GM18498 (cell line): ENCODE measurements at regions not wholly inside any gene's neighbourhood (a gene's known extent, or its start where the extent isn't known, plus 50 kb on each side); places are given as distances from the start of the nearest gene placed in this dataset.

Experiments used
- ATAC-seq: cut with Tn5 transposase; IDR thresholded peaks from one replicate; pipeline ENCODE4 v1.9.1; 2021; ENCODE audit warnings: mild to moderate bottlenecking, moderate library complexity; ENCODE audit not compliant: unreplicated experiment

DNA sequence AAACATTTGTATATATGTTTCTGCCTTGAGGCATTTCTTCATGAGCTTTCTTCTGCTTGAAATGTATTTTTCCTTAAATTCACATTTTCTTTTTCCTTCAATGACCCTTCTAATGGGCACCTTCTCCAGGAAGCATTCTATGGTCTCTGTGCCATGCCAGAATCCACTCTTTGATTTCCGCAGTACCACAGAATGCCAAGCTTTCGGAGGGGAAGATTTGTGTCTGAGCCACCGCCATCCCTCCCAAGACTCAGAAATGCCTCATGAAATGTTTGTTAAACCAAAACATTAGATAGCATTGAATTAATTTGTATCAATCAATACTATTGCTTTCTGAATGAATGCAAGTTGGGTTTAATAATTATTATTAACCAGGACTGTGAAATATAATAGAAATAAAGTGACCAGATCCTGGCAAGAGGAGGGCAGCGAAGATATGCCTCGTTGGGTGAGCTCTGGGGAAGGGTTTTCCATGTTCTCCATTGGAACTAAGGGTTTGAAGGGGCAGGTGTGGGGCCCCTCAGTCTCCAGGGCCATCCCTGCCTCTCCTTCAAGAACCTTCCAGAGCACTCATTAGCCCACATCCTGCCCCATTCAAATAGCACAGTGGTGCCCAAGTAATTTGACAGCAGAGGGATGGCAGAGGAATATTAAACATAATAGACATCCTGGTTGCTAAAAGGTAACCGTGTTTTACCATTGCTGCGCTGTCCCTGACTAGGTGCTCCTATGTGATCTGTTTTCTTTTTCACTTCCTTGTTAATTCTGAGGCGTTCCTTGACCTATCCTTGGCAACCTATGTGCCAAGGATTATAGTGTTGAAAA, 189.6 kb downstream of the MYCN start:
- ATAC-seq = no peak

DNA sequence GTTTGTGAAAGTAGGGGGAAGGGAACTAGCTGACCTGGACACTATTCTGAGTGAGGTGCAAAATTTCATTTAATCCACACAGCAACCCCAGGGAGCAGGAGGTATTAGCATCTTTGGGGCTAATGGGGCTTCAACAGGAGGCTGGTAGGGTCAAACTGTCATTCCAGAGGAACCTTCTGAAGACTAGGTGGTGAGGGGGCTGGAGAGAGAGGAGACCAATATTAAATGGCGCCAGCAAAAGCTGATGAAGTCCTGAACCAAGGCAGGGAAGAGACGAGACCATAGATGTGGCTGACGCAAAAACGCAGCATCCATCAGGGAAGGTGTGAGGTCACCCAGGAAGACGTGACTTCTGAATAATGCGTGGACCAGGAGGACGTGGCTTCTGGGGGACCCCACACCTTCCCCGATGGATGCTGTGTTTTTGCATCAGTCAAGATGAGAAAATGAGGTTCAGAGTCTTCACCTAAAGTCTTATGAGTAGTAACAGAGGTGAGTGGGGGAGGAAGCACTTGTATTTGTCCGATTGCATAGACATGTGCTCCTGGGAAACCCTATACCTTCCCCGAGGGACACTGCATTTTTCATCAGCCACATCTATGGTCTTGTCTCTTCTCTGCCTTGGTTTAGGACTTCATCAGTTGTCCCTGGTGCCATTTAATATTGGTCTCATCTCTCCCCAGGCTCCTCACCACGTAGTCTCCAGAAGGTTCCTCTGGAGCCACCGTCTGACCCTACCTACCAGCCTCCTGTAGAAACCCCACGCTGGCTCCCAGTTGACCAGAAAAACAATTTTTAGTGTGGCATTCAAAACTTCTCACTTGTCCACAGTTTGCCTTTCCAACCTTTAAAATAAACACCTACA, 188.6 kb downstream of the MYCN start:
- ATAC-seq = no peak

DNA sequence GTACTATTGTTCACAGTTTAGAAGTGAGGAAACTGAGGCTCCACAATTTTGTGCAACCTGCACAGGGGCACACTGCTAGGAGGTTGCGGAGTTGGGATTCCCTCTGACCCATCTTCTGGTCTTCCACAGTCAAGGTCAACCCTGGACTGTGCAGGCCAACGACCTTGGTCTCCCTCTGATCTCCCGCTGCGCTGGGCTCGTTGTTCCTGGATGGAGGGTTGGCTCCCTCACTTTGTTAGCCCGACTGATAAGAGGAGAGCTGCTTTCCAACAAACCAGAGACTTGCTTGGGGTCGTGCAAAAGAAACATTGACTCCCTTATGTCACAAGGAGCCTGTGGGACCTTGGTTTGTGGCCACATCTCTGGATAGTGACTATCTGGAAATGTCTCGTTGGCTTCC, 187.6 kb downstream of the MYCN start:
- ATAC-seq = no peak

DNA sequence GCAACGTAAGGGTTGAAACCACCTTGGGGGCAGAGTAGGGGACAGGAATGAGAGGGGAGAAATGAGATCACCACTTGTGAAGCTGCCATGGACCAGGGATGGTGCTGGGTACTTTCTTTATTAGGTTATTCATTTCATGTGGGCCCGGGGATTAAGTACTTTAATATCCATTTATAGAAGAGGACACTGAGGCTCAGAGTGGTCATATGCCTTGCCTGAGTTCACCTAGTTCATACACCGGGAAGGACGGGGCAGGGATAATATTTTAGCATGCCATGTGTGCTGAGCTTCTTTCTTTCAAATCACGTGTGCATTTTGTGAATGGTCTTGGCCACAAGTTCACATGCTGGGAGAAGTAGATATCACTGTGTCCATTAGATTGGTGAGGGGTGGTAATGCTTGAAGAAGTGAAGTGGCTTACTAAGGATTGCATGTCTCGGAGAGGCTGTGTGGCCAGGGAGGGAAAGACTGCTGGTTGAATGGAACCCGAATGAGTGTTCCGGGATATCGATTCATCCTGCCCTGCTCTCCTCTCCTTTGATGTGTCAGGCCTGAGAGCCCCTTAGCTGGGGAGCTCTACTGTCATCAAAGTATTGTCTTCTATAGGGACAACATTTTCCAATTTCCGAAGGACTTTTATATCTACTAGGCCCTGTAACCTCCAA, 187.1 kb downstream of the MYCN start:
- no peak for ATAC-seq

DNA sequence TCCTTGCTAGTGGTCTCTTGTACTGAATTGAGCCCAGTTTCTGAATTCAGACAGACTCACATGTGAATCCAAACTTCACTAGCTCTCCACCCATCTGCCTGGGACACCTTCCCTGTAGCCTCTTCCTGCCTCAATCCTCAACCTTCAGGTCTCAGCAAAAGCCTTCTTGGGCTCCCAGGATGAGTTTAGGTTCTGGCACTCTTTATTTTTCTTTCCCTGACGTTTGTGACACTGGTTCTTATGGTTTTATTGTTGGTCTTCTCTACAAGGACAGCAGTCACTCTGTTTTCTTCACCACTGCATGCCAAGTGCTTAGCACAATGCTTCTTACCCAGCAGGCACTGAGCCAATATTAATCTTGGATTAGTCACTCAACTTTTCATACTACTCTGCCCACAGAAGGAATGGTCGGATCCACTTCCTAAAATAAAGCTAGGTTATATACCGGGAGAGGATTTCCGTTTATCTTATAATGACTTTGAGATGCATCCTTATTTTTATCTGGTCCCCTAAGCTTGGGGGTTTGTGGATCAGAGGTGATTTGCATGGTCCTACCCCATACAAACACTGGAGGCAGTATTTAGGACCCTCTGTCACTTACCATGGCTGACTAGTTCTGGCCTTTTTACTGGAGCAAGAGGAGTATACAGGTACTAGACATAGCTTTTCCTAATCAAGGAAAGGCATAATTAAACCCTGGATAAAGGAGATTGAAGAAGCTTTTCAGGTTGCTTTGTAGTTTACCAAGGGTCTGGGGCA, 186.3 kb downstream of the MYCN start:
- no peak for ATAC-seq

DNA sequence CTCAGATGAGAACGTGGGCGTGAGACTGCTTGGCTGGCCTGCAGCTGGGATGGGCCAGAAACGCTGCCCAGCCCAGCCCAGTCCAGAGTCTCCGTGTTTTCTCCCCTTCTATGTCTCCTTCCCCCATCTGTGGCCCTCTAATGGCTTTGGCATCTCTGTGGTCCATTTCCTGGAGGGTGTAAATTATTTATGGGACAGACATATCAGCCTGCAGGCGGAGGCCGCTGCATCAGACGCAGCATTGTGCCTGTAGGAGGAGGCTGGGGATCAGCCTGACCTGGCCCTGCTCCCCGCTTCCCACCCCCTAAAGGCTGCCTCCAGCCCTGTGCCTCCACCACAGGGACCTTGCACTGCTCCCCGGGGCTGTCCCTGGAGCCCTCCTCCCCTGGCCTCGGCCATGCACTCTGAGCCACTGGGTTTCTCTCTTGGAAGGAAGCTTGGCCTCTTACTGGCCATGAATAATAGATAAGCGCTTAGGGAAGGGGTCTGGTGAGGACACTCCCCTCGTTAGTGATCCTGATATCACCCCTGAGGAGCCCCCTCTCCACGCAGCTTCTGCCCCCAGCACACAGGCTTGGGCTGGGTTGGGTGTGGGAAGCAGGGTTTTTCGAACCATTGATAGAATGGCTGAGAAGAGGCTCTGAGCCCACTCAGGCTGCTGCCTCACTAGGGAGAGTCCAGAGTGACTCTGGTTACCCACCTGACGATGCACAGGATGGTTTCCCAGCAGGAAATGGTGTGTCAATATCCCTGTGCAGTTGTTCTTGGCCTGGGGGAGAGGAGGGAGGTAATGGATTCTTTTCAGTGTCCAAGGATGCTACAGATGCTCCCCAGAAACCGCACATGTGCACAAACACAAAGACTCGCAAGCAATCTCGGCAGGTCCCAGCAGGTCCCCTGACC, 185.5 kb downstream of the MYCN start:
- no peak for ATAC-seq

DNA sequence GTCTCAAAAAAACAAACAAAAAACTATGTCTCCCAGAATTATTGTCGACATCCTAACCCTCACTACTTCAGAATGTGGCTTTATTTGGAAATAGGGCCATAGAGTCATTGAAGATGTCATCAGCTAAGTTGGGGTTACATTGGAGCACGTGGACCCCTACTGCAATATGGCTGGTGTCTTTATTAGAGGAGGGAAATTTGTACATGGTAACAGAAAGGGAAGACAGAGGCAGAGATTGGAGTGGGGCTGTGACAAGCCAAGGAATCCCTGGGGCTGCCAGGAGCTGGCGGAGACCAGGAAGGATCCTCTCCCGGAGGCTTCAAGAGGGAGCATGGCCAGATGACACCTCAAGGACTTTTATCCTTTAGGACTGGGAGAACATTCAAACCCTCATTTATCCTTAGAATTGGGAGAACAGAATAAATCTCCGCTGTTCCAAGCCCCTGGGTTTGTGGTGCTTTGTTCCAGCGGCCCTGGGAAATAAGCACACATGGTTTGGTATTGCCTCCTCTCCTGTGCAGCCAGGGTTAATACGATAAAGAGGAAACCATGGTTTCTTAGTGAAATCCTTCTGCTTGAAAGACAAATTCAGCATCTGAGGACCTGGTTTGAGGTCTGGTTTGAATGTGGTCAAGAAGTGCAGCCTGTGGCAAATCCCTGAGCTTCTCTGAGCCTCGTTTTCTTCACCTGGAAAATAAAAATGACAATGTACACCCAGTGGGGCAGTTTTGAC, 184.7 kb downstream of the MYCN start:
- ATAC-seq = no peak

DNA sequence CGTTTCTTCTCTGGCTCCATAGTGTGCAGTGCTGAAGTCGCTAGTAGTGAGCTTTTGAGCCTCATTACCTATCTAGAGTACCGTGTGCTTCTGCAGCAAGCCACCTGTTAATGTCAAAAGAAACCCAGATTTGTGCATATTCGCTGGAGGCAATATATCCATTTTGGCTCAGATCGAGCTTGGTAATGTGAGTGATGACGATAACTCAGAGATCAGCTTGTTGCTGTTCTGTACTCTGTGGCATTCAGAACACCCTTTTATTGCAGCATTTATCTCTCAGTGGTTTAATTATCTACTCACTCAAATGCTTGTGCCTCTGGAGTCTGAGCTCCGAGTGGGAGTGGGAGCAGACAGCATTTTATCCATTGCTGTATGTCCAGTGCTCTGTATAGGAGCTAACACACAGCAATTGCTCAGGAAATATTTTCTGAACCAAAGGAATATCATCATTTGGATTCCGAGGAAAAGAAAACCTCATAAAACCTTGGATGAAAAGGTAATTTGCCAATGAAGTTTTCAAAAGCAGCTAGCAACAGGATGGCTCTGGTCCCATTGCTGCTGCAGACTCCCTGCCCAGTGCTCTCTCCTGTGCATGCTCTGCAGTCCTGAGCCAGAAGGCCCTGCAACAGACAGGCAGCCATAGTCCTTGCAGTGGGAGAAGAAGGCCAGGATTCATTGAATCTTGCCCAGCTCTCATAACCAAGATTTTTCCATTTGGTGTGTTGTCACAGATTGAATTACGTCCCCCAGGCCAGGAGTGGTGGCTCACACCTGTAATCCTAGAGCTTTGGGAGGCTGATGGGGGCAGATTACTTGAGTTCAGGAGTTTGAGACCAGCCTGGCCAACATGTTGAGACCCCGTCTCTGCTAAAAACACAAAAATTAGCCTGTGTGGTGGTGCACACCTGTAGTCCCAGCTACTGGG, 183.8 kb downstream of the MYCN start:
- ATAC-seq = no peak

DNA sequence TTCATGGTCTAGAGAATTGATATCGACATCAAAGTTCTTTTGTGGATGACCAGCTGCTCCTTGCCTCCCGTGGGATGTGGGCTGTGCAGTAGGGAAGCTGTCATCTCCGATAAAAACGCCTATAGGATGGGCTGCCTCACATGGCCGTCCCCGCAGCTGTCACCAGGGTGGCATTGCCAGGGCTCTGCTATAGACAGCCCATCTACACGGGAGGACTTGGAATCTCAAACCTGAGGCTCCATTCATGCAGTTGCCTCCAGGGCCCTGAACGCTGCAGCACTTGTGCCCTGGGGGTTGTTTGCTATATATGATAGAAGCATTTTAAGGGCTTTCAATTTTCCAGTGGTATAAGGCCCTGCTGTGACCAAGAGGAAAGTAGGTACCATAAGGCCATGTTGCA, 183.1 kb downstream of the MYCN start:
- ATAC-seq = no peak

DNA sequence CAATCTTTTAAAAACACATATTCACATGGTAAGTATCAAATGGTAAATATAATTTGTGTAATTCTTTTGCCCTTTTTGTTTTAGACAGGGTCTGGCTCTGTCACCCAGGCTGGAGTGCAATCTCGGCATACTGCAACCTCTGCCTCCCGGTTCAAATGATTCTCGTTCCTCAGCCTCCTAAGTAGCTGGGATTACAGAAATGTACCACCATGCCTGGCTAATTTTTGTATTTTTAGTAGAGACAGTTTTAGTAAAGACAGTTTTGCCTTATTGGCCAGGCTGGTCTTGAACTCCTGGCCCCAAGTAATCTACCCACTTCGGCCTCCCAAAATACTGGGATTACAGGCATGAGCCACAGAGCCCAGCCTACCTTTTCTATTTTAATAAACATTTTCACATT, 182.2 kb downstream of the MYCN start:
- ATAC-seq = no peak

DNA sequence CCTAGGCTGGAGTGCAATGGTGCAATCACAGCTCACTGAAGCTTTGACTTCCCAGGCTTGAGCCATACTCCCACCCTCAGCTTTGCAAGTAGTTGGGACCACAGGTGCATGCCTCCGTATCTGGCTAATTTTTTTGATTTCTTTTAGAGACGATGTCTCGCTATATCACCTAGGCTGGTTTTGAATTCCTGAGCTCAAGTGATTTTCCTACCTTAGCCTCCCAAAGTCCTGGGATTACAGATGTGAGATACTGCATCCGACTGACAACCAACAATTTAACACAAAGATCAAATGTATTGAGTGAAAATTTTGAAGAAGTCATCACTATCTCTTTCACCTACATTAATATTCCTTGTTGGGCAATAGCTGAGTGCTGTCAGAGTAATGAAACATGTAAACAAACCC, 181.6 kb downstream of the MYCN start:
- ATAC-seq = no peak

DNA sequence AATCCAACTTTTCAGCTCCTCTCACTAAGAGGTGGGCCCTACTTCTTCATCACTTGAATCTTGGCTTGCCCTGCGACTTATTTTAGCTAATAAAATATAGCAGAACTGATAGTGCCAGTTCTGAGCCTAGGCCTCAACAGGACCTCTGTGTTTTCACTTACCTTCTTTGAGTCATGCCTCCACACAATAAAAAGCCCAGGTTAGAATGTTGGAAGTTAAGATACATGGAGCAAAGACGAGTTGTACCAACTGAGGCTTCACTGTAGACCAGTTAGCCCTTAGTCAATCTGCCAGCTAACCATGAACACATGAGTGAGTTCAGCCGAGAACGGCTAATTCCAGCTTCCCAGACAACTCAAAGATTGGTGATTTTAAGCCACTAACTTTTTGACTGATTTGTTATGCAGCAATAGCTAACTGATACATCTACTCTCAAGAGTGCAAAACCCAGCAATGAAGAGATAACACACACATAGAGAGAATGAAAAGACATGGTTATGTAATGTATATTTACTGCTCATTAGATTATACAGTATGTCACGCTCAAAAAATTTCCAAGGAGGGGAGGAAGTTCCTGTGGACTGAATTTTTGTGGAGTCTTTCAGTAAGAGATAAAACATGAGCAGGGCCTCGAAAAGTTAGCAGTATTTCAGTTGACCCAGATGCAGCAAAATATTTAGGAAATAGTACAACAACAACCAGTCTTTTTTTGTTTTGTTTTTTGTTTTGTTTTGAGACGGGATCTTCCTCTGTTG, 181.1 kb downstream of the MYCN start:
- ATAC-seq = no peak

DNA sequence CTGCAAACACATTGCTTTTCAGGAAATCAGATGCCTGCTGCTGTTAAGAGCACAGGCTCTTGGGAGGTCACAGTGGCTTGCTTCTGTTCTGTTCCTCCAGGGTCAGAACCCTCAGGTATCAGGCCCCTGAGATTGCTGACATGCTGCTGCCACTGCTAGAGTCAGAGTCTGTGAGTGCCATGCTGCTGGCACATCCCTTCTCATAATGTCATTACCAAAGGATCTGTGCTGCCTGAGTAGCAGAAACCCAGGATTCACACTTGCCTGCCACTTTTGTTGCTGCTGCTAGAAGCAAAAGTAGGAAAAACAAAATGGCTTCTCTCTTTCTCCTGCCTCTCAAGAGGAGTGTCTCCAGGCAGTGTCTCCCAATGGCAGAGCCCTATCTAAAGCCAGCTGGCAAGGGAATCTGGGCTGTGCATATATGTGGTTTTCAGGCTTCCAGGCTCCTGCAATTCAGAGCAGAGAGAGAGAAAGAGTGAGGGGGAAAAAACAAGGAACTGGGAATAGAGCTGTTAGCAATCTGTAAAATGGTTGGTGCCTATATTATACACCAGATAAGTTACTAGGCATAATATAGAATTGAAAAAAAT, 180.3 kb downstream of the MYCN start:
- no peak for ATAC-seq

DNA sequence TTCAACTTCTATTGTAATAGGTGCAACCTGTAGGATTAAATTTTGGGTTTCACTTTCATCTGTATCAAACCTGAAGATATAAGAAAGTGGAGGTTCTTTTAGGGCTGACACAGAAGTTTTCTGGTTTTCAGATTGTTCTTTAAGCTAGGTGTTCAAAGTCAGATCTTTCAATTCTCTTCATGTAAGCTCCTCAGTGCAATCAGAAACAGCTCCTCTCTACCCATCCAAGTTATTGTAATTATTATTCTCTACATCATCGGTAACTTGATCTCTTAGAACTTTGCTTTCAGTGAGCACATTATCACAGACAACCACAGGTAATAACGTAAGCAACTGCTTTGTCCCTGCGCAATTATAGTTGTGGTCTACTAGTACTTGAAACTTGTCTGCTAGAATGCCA, 179.4 kb downstream of the MYCN start:
- ATAC-seq = no peak

DNA sequence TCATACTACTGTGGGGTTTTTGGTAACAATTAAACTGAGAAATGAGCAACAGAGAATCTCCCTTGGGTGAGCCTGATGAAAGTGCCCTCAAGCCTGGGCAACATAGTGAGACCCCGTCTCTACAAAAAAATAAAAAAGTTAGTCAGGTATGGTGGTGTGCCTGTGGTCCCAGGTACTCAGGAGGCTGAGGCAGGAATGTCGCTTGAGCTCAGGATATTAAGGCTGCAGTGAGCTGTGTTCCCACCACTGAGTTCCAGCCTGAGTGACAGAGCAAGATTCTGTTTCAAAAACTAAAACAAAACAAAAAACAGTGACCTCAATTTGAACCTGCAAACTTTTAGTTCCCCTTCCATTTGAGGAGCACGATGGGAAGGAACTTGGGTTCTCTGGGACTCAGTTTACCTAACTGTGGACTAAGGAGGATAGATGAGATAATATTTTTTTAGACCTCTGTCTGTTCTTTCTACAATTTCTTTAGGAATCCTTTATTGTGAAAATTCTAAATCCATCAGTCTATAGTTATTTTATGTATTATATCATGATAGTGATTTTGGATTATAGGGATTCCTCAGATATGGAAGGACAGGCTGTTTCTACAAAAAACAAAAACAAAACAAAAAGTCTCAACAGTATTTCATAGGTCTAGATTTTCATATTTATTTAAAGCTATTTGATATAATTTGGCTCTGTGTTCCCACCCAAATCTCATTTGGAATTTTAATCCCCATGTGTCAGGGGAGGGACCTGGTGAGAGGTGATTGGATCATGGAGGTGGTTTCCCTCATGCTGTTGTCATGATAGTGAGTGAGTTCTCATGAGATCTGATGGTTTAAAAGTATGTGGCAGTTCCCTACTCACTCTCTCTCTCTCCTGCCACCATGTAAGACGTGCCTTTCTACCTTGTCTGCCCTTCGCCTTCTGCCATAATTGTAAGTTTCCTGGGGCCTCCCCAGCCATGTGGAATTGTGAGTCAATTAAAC, 178.6 kb downstream of the MYCN start:
- no peak for ATAC-seq
